Central memory CD4-positive, alpha-beta T cell (primary cell): ENCODE measurements at regions not wholly inside any gene's neighbourhood (a gene's known extent, or its start where the extent isn't known, plus 50 kb on each side); places are given as distances from the start of the nearest gene placed in this dataset.
"Not testable (repeated sequence)": the region's sequence is repeated elsewhere in the genome, so short reads cannot be mapped to it uniquely, and the experiment has no call there.

ENCODE experiments used
- DNase-seq: peaks from one replicate; pipeline ENCODE4 v3.0.0; 2022

- no peak for DNase-seq
Observed at GRCh38 chr5:130436430-130436829, 532.2 kb downstream of the CHSY3 start.

GRCh38 chr5:130427222-130427955 lies 523.1 kb downstream of the CHSY3 start:
- no peak for DNase-seq

- DNase-seq, result no peak
Observed at GRCh38 chr5:130425424-130425823, 521.2 kb downstream of the CHSY3 start.

- no peak for DNase-seq
Observed at GRCh38 chr5:130424341-130424740, 520.1 kb downstream of the CHSY3 start.

- DNase-seq, result no peak
Observed at GRCh38 chr5:130402906-130403305, 498.6 kb downstream of the CHSY3 start.

- DNase-seq, result no peak
Observed at GRCh38 chr5:130400091-130400490, 495.8 kb downstream of the CHSY3 start.

- DNase-seq, result no peak
Observed at GRCh38 chr5:130398825-130399224, 494.6 kb downstream of the CHSY3 start.

- DNase-seq, result not testable (repeated sequence)
Observed at GRCh38 chr5:130397727-130398126, 493.5 kb downstream of the CHSY3 start.

GRCh38 chr5:130397132-130397531 lies 492.9 kb downstream of the CHSY3 start:
- DNase-seq, result no peak

GRCh38 chr5:130391727-130392264 lies 487.5 kb downstream of the CHSY3 start:
- DNase-seq, result not testable (repeated sequence)

- DNase-seq, result no peak
Observed at GRCh38 chr5:130386155-130386554, 481.9 kb downstream of the CHSY3 start.

GRCh38 chr5:130385656-130386055 lies 481.4 kb downstream of the CHSY3 start:
- DNase-seq, result no peak

- DNase-seq, result no peak
Observed at GRCh38 chr5:130365956-130366355, 461.7 kb downstream of the CHSY3 start.

- no peak for DNase-seq
Observed at GRCh38 chr5:130350131-130350530, 445.9 kb downstream of the CHSY3 start.

GRCh38 chr5:130337179-130337888 lies 433.1 kb downstream of the CHSY3 start:
- DNase-seq, result no peak

GRCh38 chr5:130335117-130335516 lies 430.9 kb downstream of the CHSY3 start:
- DNase-seq, result no peak

- DNase-seq, result no peak
Observed at GRCh38 chr5:130333089-130333488, 428.8 kb downstream of the CHSY3 start.

GRCh38 chr5:130331332-130331731 lies 427.1 kb downstream of the CHSY3 start:
- no peak for DNase-seq

GRCh38 chr5:130324953-130325671 lies 420.8 kb downstream of the CHSY3 start:
- DNase-seq, result no peak

GRCh38 chr5:130323804-130324454 lies 419.7 kb downstream of the CHSY3 start:
- no peak for DNase-seq

GRCh38 chr5:130321931-130322330 lies 417.7 kb downstream of the CHSY3 start:
- DNase-seq, result no peak

GRCh38 chr5:130316971-130317680 lies 412.9 kb downstream of the CHSY3 start:
- no peak for DNase-seq
